Activated naive CD8-positive, alpha-beta T cell treated with anti-CD3 and anti-CD28 coated beads, Interleukin-2, amount 10 ng/mL, durations not matched to agents 7 days and 5 days (primary cell): ENCODE measurements at regions not wholly inside any gene's neighbourhood (a gene's known extent, or its start where the extent isn't known, plus 50 kb on each side); places are given as distances from the start of the nearest gene placed in this dataset.

Experiments used
- ATAC-seq: fragments of 150-1000 bp; cut with Tn5 transposase; one replicate; pipeline ENCODE4 v1.10.0; 2021; ENCODE audit warnings: low read depth, moderate library complexity
- POLR2A ChIA-PET: fragments of 350-600 bp; sonication (Branson Sonifier 250); formaldehyde crosslinking; loops from one replicate; lab custom pipeline; 2021; ENCODE audit warnings: antibody characterized with exemption; lab: Charles Lee
- DNase-seq: peaks from one replicate; pipeline ENCODE4 v3.0.0; 2021
- H3K27ac Mint-ChIP-seq: one replicate; pipeline ENCODE4 v1.8.0; 2022; ENCODE audit warnings: mild to moderate bottlenecking, mixed read lengths
- H3K27me3 Mint-ChIP-seq: one replicate; pipeline ENCODE4 v1.8.0; 2022; ENCODE audit warnings: mild to moderate bottlenecking, moderate library complexity, mixed read lengths
- H3K36me3 Mint-ChIP-seq: one replicate; pipeline ENCODE4 v1.8.0; 2021; ENCODE audit warnings: mild to moderate bottlenecking, mixed read lengths
- H3K4me1 Mint-ChIP-seq: one replicate; pipeline ENCODE4 v1.8.0; 2021; ENCODE audit warnings: mixed read lengths
- H3K4me3 Mint-ChIP-seq: one replicate; pipeline ENCODE4 v1.8.0; 2022; ENCODE audit warnings: mild to moderate bottlenecking, moderate library complexity, mixed read lengths
- H3K9me3 Mint-ChIP-seq: one replicate; pipeline ENCODE4 v1.8.0; 2021; ENCODE audit warnings: mixed read lengths

DNA sequence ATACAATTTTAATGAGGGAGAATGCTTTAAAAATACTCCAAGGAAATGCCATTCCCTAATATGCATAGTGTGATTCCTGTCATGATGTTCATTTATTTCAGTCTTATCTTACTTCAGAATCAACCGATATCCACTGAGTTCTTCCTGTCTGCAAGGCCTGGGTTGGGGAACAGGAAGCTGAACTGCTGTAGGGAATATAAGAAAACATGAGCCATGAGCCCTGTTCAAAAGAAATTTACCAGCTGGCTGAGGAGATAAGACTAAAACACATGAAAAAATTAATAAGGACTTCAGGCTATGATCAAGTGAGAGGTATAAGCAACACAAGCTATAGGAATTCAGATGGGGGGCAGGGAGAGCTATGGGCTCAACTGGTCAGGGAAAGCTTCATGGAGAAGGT lies 184.7 kb downstream of the PLPP4 start:
- Mint-ChIP-seq H3K9me3 (no peaks in the 10 kb centered on the region), H3K36me3 (no peaks in the 10 kb centered on the region), H3K4me3 (no peak overlapping the region), H3K4me1 (no peaks in the 10 kb centered on the region), H3K27ac (no peak overlapping the region), H3K27me3 (no peaks in the 10 kb centered on the region)
- POLR2A ChIA-PET: no interaction called here
- DNase-seq (no peak), ATAC-seq (no peak)

DNA sequence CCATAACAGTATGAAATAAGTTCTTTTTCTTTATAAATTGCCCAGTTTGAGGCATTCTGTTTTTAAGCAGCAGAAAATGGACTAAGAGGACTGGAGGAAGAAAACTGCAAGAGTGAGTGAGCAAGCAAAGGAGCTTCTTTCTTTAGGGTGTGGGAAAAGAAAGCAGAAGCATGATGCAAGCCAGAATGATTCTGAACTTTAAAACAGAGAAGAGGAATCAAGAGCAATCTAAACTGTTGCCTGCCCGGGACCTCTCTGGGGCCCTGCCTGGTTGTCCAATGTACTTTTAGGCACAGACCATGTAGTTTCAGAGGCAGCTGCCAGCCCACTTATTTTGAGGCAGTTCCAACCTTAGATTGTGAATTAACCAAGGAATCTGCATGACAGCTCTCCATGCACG lies 186.3 kb downstream of the PLPP4 start:
- H3K4me3 Mint-ChIP-seq: no peak overlapping the region

DNA sequence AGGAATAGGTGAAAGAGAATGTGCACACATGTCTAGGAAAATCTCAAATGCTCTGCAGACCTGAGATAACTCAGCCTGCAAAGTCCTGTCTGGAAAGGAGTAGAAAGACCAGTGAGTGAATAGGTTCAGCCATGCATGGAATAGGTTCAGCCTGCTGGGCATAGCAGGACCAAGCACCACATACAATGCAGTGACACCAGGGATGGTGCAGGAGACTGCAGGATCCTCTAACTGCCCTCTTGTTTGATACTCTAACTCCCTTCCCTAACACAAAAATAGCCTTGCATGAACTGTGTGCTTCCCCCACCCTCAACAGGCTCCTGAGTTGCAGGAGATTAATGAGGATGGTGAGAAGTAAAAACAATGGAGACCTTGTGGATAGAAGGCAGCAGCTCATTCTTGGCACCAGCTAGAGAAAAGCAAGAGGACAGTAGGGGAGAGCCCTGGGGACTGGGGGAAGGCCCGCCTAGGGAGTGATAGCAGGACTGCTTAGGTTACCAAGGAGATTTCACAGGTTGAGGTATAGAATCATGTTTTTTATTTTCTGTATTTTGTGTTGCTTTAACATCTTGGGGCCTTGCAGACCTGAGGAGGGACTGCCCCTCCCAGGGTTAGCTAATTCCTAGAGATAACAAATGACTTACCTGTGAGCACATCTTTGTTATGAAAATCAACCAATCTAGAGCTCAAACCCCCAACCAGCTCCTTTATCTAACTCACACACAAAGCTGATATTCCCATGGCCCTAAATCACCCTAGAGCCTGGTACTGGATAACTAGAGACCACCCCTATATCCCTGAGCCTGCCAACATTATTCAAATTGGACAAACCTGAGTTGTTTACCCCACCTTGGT lies 187.8 kb downstream of the PLPP4 start:
- POLR2A ChIA-PET: no interaction called here
- no peaks in the 10 kb centered on the region for H3K4me1 Mint-ChIP-seq
- no peaks in the 10 kb centered on the region for H3K9me3 Mint-ChIP-seq
- H3K27ac Mint-ChIP-seq: no peak overlapping the region
- no peaks in the 10 kb centered on the region for H3K36me3 Mint-ChIP-seq
- DNase-seq: no peak
- H3K27me3 Mint-ChIP-seq: no peaks in the 10 kb centered on the region
- no peak for ATAC-seq
- H3K4me3 Mint-ChIP-seq: no peak overlapping the region

More for the DNA sequence above, 186.3 kb downstream of the PLPP4 start:
- POLR2A ChIA-PET: no interaction called here
- Mint-ChIP-seq H3K36me3 (no peaks in the 10 kb centered on the region), H3K9me3 (no peaks in the 10 kb centered on the region), H3K27ac (no peak overlapping the region), H3K4me1 (no peaks in the 10 kb centered on the region), H3K27me3 (no peaks in the 10 kb centered on the region)
- DNase-seq (no peak), ATAC-seq (no peak)

GRCh38 chr10:120646159-120646732 lies 189.2 kb downstream of the PLPP4 start:
- Mint-ChIP-seq H3K27ac (no peak overlapping the region), H3K4me3 (no peak overlapping the region), H3K27me3 (no peaks in the 10 kb centered on the region), H3K9me3 (no peaks in the 10 kb centered on the region), H3K4me1 (no peaks in the 10 kb centered on the region), H3K36me3 (no peaks in the 10 kb centered on the region)
- POLR2A ChIA-PET: no interaction called here
- DNase-seq (no peak), ATAC-seq (no peak)

DNA sequence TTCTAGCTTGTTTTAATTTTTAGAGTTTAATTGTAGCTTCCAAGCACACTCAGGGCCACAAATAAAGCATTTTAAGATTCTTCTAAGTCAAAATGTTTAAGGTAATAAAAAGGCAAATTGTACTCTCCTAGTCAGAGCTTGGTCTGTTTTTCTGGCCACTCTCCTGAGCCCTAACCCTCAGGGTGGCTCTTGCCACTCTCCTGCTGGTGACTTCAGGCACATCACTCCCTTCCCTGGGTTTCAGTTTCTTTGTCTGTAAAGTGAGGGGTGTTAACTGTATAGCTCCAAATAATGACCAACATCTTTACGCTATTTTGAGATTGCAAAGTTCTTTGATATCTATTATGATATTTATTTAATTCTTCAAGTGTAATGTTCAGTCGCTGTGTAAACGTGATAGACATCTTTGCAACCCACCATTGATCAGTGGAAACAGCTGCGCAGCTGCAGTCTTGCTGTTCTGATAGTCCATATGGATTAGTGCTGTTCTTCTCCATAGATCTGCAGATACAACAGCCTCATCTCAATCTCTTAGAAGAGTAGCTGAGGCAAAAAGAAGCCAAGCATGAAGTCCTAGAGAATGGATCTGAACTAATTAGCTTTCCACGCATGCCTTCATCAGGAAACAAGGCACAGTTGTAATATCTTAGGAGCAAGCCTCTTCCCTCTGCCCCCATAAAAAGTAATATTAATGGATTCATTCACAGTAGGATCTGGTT lies 189.9 kb downstream of the PLPP4 start:
- Mint-ChIP-seq H3K9me3 (no peaks in the 10 kb centered on the region), H3K4me3 (no peak overlapping the region), H3K36me3 (no peaks in the 10 kb centered on the region), H3K4me1 (no peaks in the 10 kb centered on the region), H3K27me3 (no peaks in the 10 kb centered on the region), H3K27ac (no peak overlapping the region)
- no peak for ATAC-seq
- POLR2A ChIA-PET: no interaction called here
- no peak for DNase-seq

DNA sequence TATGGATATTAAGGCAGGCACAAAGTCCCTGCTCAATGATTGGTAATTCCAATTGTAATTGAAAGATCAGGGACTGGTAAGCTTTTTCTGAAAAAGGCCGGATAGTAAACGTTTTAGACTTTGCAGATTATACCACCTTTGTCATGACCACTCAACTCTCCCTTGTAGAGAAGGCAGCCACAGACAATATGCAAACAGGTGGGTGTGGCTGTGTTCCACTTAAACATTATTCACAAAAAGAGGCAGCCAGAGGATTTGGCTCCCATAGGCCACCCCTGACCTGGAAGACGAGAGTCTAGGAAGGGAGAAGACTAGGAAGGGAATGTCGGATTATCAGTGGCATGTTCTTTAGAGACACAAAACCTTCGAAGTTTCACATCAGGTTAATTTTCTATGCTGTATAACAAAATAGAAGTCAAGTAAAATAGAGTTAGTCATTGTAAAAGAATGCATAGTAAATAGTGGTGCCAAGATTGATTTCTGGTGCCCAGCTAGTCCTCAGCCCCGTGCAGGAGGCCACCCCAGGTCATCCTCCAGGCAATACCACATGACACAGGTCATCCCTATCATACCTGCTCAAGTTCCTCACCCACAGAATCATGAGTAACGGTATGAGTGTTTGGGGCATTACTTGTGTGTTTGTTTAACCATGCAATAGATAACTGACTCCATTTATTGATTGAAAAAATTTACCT lies 193.8 kb downstream of the PLPP4 start:
- H3K4me3 Mint-ChIP-seq: no peak overlapping the region
- H3K4me1 Mint-ChIP-seq: no peaks in the 10 kb centered on the region
- no peaks in the 10 kb centered on the region for H3K9me3 Mint-ChIP-seq
- ATAC-seq: no peak
- no peak for DNase-seq
- POLR2A ChIA-PET: no interaction called here
- H3K27me3 Mint-ChIP-seq: no peaks in the 10 kb centered on the region
- no peak overlapping the region for H3K27ac Mint-ChIP-seq
- H3K36me3 Mint-ChIP-seq: no peaks in the 10 kb centered on the region

DNA sequence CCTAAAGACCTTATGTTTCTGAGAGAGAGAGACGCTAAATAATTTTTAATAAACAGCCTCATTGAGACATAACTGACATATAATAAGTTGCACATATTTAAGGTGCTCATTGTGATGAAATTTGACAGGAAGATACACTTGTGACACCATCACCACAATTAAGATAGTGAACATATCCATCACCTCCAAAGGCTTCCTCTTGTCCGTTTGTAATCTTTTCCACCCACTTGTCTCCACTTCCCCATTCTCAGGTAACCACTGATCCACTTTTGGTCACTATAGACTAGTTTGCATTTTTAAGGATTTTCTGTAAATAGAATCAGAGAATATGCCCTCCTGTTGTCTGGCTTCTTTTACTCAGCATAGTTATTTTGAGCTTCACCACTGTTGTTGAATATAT lies 195.1 kb upstream of the WDR11 start:
- H3K27me3 Mint-ChIP-seq: no peaks in the 10 kb centered on the region
- DNase-seq: no peak
- H3K4me1 Mint-ChIP-seq: no peaks in the 10 kb centered on the region
- POLR2A ChIA-PET: no interaction called here
- no peaks in the 10 kb centered on the region for H3K36me3 Mint-ChIP-seq
- H3K9me3 Mint-ChIP-seq: no peaks in the 10 kb centered on the region
- no peak overlapping the region for H3K27ac Mint-ChIP-seq
- no peak for ATAC-seq
- H3K4me3 Mint-ChIP-seq: no peak overlapping the region

DNA sequence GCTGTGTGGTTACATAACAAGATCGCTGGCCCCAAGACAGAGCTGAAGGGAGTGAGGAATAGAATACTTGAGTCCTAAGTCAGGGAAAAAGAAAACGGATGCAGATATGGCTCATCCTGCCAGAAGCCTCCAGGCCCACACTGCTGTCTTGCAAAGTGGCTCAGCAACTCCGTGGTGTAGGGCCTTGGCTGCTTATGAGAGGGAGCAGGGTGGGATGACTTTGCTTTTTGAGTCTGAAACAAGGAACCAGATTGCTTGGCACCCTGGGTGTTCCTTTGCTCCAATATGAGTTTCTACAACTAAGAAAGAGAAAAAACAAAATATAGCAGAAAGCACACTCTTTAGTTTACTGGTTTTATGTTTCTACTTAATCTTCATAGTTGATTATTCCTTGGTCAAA lies 193.8 kb upstream of the WDR11 start:
- H3K36me3 Mint-ChIP-seq: no peaks in the 10 kb centered on the region
- H3K4me3 Mint-ChIP-seq: no peak overlapping the region
- ATAC-seq: no peak
- no peak overlapping the region for H3K27ac Mint-ChIP-seq
- H3K27me3 Mint-ChIP-seq: peaks cover 2% of the 10 kb centered on the region
- no peaks in the 10 kb centered on the region for H3K4me1 Mint-ChIP-seq
- POLR2A ChIA-PET: no interaction called here
- no peak for DNase-seq
- no peaks in the 10 kb centered on the region for H3K9me3 Mint-ChIP-seq

GRCh38 chr10:120658943-120659885 lies 191.9 kb upstream of the WDR11 start:
- DNase-seq: no peak
- Mint-ChIP-seq H3K36me3 (no peaks in the 10 kb centered on the region), H3K27me3 (peaks cover 2% of the 10 kb centered on the region), H3K4me3 (no peak overlapping the region), H3K4me1 (no peaks in the 10 kb centered on the region), H3K27ac (no peak overlapping the region), H3K9me3 (no peaks in the 10 kb centered on the region)
- POLR2A ChIA-PET: no interaction called here
- no peak for ATAC-seq

GRCh38 chr10:120666308-120666707 lies 184.9 kb upstream of the WDR11 start:
- ATAC-seq (no peak), DNase-seq (no peak)
- no peaks in the 10 kb centered on the region for H3K4me1 Mint-ChIP-seq
- H3K27me3 Mint-ChIP-seq: peaks cover 4% of the 10 kb centered on the region
- H3K4me3 Mint-ChIP-seq: no peak overlapping the region
- H3K9me3 Mint-ChIP-seq: no peaks in the 10 kb centered on the region
- H3K27ac Mint-ChIP-seq: no peak overlapping the region
- H3K36me3 Mint-ChIP-seq: no peaks in the 10 kb centered on the region
- POLR2A ChIA-PET: no interaction called here

- no peak for DNase-seq
- H3K9me3 Mint-ChIP-seq: no peaks in the 10 kb centered on the region
- H3K27ac Mint-ChIP-seq: no peak overlapping the region
- H3K36me3 Mint-ChIP-seq: no peaks in the 10 kb centered on the region
- ATAC-seq: no peak
- no peaks in the 10 kb centered on the region for H3K4me1 Mint-ChIP-seq
- POLR2A ChIA-PET: no interaction called here
- peaks cover 2% of the 10 kb centered on the region for H3K27me3 Mint-ChIP-seq
- no peak overlapping the region for H3K4me3 Mint-ChIP-seq
Observed at GRCh38 chr10:120667276-120667675, 183.9 kb upstream of the WDR11 start.

DNA sequence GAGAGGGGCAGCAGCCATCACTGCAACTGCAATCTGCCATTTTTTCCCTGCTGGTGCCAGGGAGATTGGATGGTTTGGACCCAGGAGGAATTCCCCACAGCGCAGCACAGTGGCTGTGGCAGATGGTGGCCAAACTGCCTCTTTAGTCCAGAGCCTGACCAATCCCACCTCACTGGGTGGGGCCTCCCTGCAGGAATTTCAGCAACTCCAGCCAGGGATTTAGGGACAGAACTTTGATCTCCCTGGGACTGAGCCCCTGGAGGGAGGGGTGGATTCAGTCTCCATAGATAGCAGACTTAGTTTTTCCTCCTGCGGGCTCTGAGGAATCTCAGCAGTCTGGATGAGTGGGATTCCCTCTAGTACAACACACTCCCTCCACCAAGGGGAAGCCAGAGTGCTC lies 179.7 kb upstream of the WDR11 start:
- DNase-seq (no peak), ATAC-seq (no peak)
- Mint-ChIP-seq H3K4me1 (no peaks in the 10 kb centered on the region), H3K27ac (no peak overlapping the region), H3K36me3 (no peaks in the 10 kb centered on the region), H3K4me3 (no peak overlapping the region), H3K27me3 (peaks cover 4% of the 10 kb centered on the region), H3K9me3 (peaks cover 1% of the 10 kb centered on the region)
- POLR2A ChIA-PET: no interaction called here

DNA sequence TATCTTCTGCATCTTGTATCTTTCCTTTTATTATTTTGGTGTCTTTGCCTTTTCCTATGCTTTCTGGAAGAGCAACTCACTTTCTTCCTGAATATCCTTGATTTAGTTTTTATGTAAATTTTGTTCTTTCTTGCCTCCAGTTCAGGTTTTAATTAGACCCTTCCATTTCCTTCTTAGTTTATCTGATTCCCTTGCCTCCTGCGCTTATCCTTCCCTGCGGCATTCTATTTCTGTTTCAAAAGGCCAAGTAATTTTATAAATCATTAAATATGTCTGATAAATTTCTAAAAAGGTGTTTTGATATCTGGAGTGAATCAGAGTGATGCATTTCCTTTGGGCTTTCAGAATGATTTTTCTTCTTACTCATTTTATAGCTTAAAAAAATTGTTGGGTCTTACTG lies 167.7 kb upstream of the WDR11 start:
- Mint-ChIP-seq H3K4me1 (no peaks in the 10 kb centered on the region), H3K27me3 (peaks cover 2% of the 10 kb centered on the region), H3K27ac (no peak overlapping the region), H3K9me3 (no peaks in the 10 kb centered on the region), H3K36me3 (no peaks in the 10 kb centered on the region), H3K4me3 (no peak overlapping the region)
- POLR2A ChIA-PET: no interaction called here
- ATAC-seq: no peak
- DNase-seq: no peak
